A549 (cell line): ENCODE measurements at regions not wholly inside any gene's neighbourhood (a gene's known extent, or its start where the extent isn't known, plus 50 kb on each side); places are given as distances from the start of the nearest gene placed in this dataset.

Source experiments
- CTCF ChIP-seq: fragments of >200 bp; sonication (Bioruptor Twin); formaldehyde crosslinking; IDR thresholded peaks from 3 replicates; pipeline ENCODE4 v1.5.1; 2016
- EP300 ChIP-seq, 2 experiments: fragments of >200 bp; sonication (Bioruptor Twin); formaldehyde crosslinking; IDR thresholded peaks; 2 replicates in 1 of 2; 3 replicates in 1 of 2; pipeline ENCODE4 v1.6.1; 2016 to 2017
- ESRRA ChIP-seq: fragments of 150-350 bp; IDR thresholded peaks from 2 replicates; pipeline ENCODE4 v1.6.1; 2014; ENCODE audit warnings: mild to moderate bottlenecking, low read length, borderline replicate concordance
- KDM1A ChIP-seq: fragments of 200-600 bp; sonication (generic); IDR thresholded peaks from 2 replicates; pipeline ENCODE4 v1.6.1; 2016; ENCODE audit warnings: low read depth, mild to moderate bottlenecking
- MAX ChIP-seq: IDR thresholded peaks from 2 replicates; pipeline ENCODE4 v1.6.1; 2012
- MYC ChIP-seq: IDR thresholded peaks from 2 replicates; pipeline ENCODE4 v1.6.1; 2012; ENCODE audit warnings: mild to moderate bottlenecking, inconsistent platforms, low read length, improper control_type of control experiment, borderline replicate concordance
- NPAS2 ChIP-seq: fragments of 250-450 bp; sonication (Bioruptor Pico); IDR thresholded peaks from 2 replicates; pipeline ENCODE4 v1.8.0; 2022; ENCODE audit warnings: mild to moderate bottlenecking, moderate library complexity, borderline replicate concordance
- PBX3 ChIP-seq: IDR thresholded peaks from 2 replicates; pipeline ENCODE4 v1.6.1; 2012
- POLR2A ChIP-seq: IDR thresholded peaks from 2 replicates; pipeline ENCODE4 v1.6.1; 2012; ENCODE audit warnings: mild to moderate bottlenecking, low read length
- POLR2AphosphoS2 ChIP-seq: conservative IDR thresholded peaks from 2 replicates; pipeline ENCODE4 v1.6.1; 2012; ENCODE audit warnings: low read length, improper control_type of control experiment, inconsistent platforms
- SMC3 ChIP-seq: fragments of >200 bp; sonication (Bioruptor Twin); formaldehyde crosslinking; IDR thresholded peaks from 3 replicates; pipeline ENCODE4 v1.6.1; 2018; ENCODE audit warnings: inconsistent platforms
- SREBF2 ChIP-seq: fragments of 450-650 bp; IDR thresholded peaks from 2 replicates; pipeline ENCODE4 v1.6.1; 2014; ENCODE audit warnings: mild to moderate bottlenecking, moderate library complexity
- USF2 ChIP-seq: fragments of 450-650 bp; IDR thresholded peaks from 2 replicates; pipeline ENCODE4 v1.6.1; 2014; ENCODE audit warnings: antibody characterized with exemption

- TF ChIP-seq CTCF = no peak
- TF ChIP-seq SREBF2 = no peak
- no peak for TF ChIP-seq NPAS2
- TF ChIP-seq USF2 = no peak
- no peak for TF ChIP-seq ESRRA
- TF ChIP-seq SMC3 = no peak
- no peak for TF ChIP-seq POLR2A
- no peak for TF ChIP-seq MYC
- no peak for TF ChIP-seq POLR2AphosphoS2
- TF ChIP-seq KDM1A = no peak
- no peak for TF ChIP-seq EP300 (IDR thresholded peaks at IDR 0.05)
- no peak for TF ChIP-seq MAX
- TF ChIP-seq PBX3 = no peak
These were observed 114.1 kb upstream of the SORCS3 start for GRCh38 chr10:104527013-104527412.
